Neural crest cell (in vitro differentiated cells): ENCODE measurements at regions not wholly inside any gene's neighbourhood (a gene's known extent, or its start where the extent isn't known, plus 50 kb on each side); places are given as distances from the start of the nearest gene placed in this dataset.

Experiments
- DNase-seq: peaks from one replicate; pipeline ENCODE4 v3.0.0; 2021; ENCODE audit warnings: low read depth, mixed read lengths, low spot score
- H3K27ac Mint-ChIP-seq: one replicate; pipeline ENCODE4 v1.8.0; 2021; ENCODE audit warnings: mild to moderate bottlenecking, mixed read lengths; ENCODE audit not compliant: unreplicated experiment
- H3K27me3 Mint-ChIP-seq: 2 replicates; pipeline ENCODE4 v1.8.0; 2021; ENCODE audit warnings: low read depth, mild to moderate bottlenecking, mixed read lengths
- H3K36me3 Mint-ChIP-seq: 2 replicates; pipeline ENCODE4 v1.8.0; 2021; ENCODE audit warnings: low read depth, mild to moderate bottlenecking, mixed read lengths
- H3K4me1 Mint-ChIP-seq: 2 replicates; pipeline ENCODE4 v1.8.0; 2021; ENCODE audit warnings: mixed read lengths
- H3K4me3 Mint-ChIP-seq: one replicate; pipeline ENCODE4 v1.8.0; 2021; ENCODE audit warnings: mild to moderate bottlenecking, mixed read lengths
- H3K9me3 Mint-ChIP-seq: 2 replicates; pipeline ENCODE4 v1.8.0; 2021; ENCODE audit warnings: mixed read lengths
- CTCF ChIP-seq: fragments of 200-600 bp; sonication (generic); conservative IDR thresholded peaks from 2 replicates; pipeline ENCODE4 v1.5.0; 2021; ENCODE audit warnings: antibody characterized with exemption, mild to moderate bottlenecking

GRCh38 chr13:85212692-85213091, 586.5 kb downstream of the SLITRK6 start:
- Mint-ChIP-seq H3K4me1 (no peaks in the 10 kb centered on the region), H3K27me3 (no peaks in the 10 kb centered on the region), H3K36me3 (peaks cover 3% of the 10 kb centered on the region), H3K27ac (no peak overlapping the region), H3K4me3 (no peak overlapping the region), H3K9me3 (peaks cover 13% of the 10 kb centered on the region)
- no peak for TF ChIP-seq CTCF
- DNase-seq, result no peak

- Mint-ChIP-seq H3K4me3 (no peak overlapping the region), H3K4me1 (no peaks in the 10 kb centered on the region), H3K27me3 (no peaks in the 10 kb centered on the region), H3K9me3 (peaks cover 23% of the 10 kb centered on the region), H3K27ac (no peak overlapping the region), H3K36me3 (peaks cover 15% of the 10 kb centered on the region)
- TF ChIP-seq CTCF, result no peak
- DNase-seq, result no peak
Measured at GRCh38 chr13:85204668-85205344, 594.4 kb downstream of the SLITRK6 start.

- Mint-ChIP-seq H3K27ac (no peak overlapping the region), H3K27me3 (no peaks in the 10 kb centered on the region), H3K4me1 (no peaks in the 10 kb centered on the region), H3K9me3 (peaks cover 21% of the 10 kb centered on the region), H3K36me3 (peaks cover 5% of the 10 kb centered on the region), H3K4me3 (no peak overlapping the region)
- TF ChIP-seq CTCF, result no peak
- DNase-seq, result no peak
Measured at GRCh38 chr13:85197431-85197830, 601.8 kb downstream of the SLITRK6 start.

GRCh38 chr13:85194482-85194881, 604.7 kb downstream of the SLITRK6 start:
- peak overlapping the region; percentile 3 for H3K27ac Mint-ChIP-seq
- TF ChIP-seq CTCF, result no peak
- H3K9me3 Mint-ChIP-seq, result peaks cover 13% of the 10 kb centered on the region

GRCh38 chr13:85191996-85192718, 607.1 kb downstream of the SLITRK6 start:
- Mint-ChIP-seq H3K9me3 (peaks cover 11% of the 10 kb centered on the region), H3K36me3 (peaks cover under 1% of the 10 kb centered on the region), H3K27ac (no peak overlapping the region), H3K4me3 (no peak overlapping the region), H3K4me1 (no peaks in the 10 kb centered on the region), H3K27me3 (no peaks in the 10 kb centered on the region)
- no peak for TF ChIP-seq CTCF
- DNase-seq, result no peak

More at GRCh38 chr13:85194482-85194881, 604.7 kb downstream of the SLITRK6 start:
- no peak for DNase-seq
- H3K4me3 Mint-ChIP-seq, result no peak overlapping the region
- H3K27me3 Mint-ChIP-seq, result no peaks in the 10 kb centered on the region
- peaks cover 2% of the 10 kb centered on the region for H3K36me3 Mint-ChIP-seq
- no peaks in the 10 kb centered on the region for H3K4me1 Mint-ChIP-seq
